IMR-90 (cell line): ENCODE measurements at regions not wholly inside any gene's neighbourhood (a gene's known extent, or its start where the extent isn't known, plus 50 kb on each side); places are given as distances from the start of the nearest gene placed in this dataset.

ENCODE experiments used
- ATAC-seq: fragments of 200-7000 bp; cut with Tn5 transposase; 2 replicates; pipeline ENCODE4 v1.9.1; 2020; ENCODE audit warnings: low read depth, mild to moderate bottlenecking, moderate library complexity
- BruUV-seq: library from RNA; stranded (reverse); fragments of 400-500 nt; replicated peaks from 2 replicates; lab custom pipeline; 2021; lab: Mats Ljungman, UMichigan
- CTCF ChIA-PET: fragments of 300-600 bp; formaldehyde crosslinking; extraction: SDS; loops from one replicate; lab custom pipeline; 2021; ENCODE audit warnings: antibody characterized with exemption; lab: Yijun Ruan, JAX
- POLR2A ChIA-PET: fragments of 300-600 bp; sonication (Branson Sonifier 250); formaldehyde crosslinking; loops from one replicate; lab custom pipeline; 2022; ENCODE audit warnings: antibody characterized with exemption; ENCODE audit not compliant: unreplicated experiment; lab: Charles Lee
- DNase-seq: peaks from one replicate; pipeline ENCODE4 v3.0.0; 2013
- H2AFZ ChIP-seq: replicated peaks from 2 replicates; pipeline ENCODE3; 2013; ENCODE audit warnings: low read length, mild to moderate bottlenecking; ENCODE audit not compliant: poor library complexity
- H2AK5ac ChIP-seq: 2 replicates; pipeline ENCODE4 v1.6.1; 2013; ENCODE audit warnings: low read depth, low read length, inconsistent platforms
- H2AK9ac ChIP-seq: replicated peaks from 2 replicates; pipeline ENCODE3; 2013; ENCODE audit warnings: mild to moderate bottlenecking, low read depth, low read length, moderate library complexity; ENCODE audit not compliant: poor library complexity
- H2BK120ac ChIP-seq: 2 replicates; pipeline ENCODE4 v1.6.1; 2013; ENCODE audit warnings: low read depth, low read length, inconsistent platforms
- H2BK15ac ChIP-seq: 3 replicates; pipeline ENCODE4 v1.6.1; 2013; ENCODE audit warnings: low read depth, low read length, inconsistent platforms
- H2BK20ac ChIP-seq: 2 replicates; pipeline ENCODE4 v1.6.1; 2013; ENCODE audit warnings: low read depth, mild to moderate bottlenecking, inconsistent platforms, low read length, moderate library complexity
- H2BK5ac ChIP-seq: 2 replicates; pipeline ENCODE4 v1.6.1; 2013; ENCODE audit warnings: mild to moderate bottlenecking, low read depth, low read length, inconsistent platforms; ENCODE audit not compliant: poor library complexity, severe bottlenecking
- H3K14ac ChIP-seq: replicated peaks from 2 replicates; pipeline ENCODE4 v1.6.1; 2013; ENCODE audit warnings: low read depth, low read length, inconsistent platforms
- H3K18ac ChIP-seq: 2 replicates; pipeline ENCODE4 v1.6.1; 2013; ENCODE audit warnings: low read depth, low read length, control low read depth
- H3K23ac ChIP-seq: 2 replicates; pipeline ENCODE4 v1.6.1; 2013; ENCODE audit warnings: low read depth, low read length, inconsistent platforms
- H3K27ac ChIP-seq: 2 replicates; pipeline ENCODE4 v1.5.1; 2013; ENCODE audit warnings: mild to moderate bottlenecking, control low read depth, low read length; ENCODE audit not compliant: insufficient read depth
- H3K27me3 ChIP-seq: 2 replicates; pipeline ENCODE4 v1.6.1; 2013; ENCODE audit warnings: low read length; ENCODE audit not compliant: control insufficient read depth, insufficient read depth
- H3K36me3 ChIP-seq: 2 replicates; pipeline ENCODE4 v1.6.1; 2013; ENCODE audit warnings: low read length, mixed read lengths; ENCODE audit not compliant: control insufficient read depth, insufficient read depth
- H3K4ac ChIP-seq: 2 replicates; pipeline ENCODE4 v1.6.1; 2013; ENCODE audit warnings: low read depth, low read length, inconsistent platforms
- H3K4me1 ChIP-seq: 2 replicates; pipeline ENCODE4 v1.6.1; 2013; ENCODE audit warnings: low read length, mixed read lengths; ENCODE audit not compliant: control insufficient read depth, insufficient read depth
- H3K4me2 ChIP-seq: 2 replicates; pipeline ENCODE4 v1.6.1; 2013; ENCODE audit warnings: low read depth, mild to moderate bottlenecking, control low read depth, low read length, moderate library complexity
- H3K4me3 ChIP-seq: 2 replicates; pipeline ENCODE4 v1.5.1; 2013; ENCODE audit warnings: low read depth, mild to moderate bottlenecking, control low read depth, low read length, moderate library complexity; ENCODE audit not compliant: insufficient read depth
- H3K56ac ChIP-seq: 2 replicates; pipeline ENCODE4 v1.6.1; 2013; ENCODE audit warnings: low read length, inconsistent platforms; ENCODE audit not compliant: insufficient read depth; ENCODE audit errors: extremely low read depth
- H3K79me1 ChIP-seq, 2 experiments: 2 replicates each; pipeline ENCODE4 v1.6.1; 2013; ENCODE audit warnings: low read length in 2 of 2, inconsistent platforms in 1 of 2, low read depth in 1 of 2
- H3K9ac ChIP-seq: 2 replicates; pipeline ENCODE4 v1.6.1; 2013; ENCODE audit warnings: low read depth, low read length, control low read depth
- H3K9me1 ChIP-seq: 2 replicates; pipeline ENCODE4 v1.6.1; 2013; ENCODE audit warnings: low read length, inconsistent platforms; ENCODE audit not compliant: insufficient read depth
- H3K9me3 ChIP-seq: 2 replicates; pipeline ENCODE4 v1.6.1; 2013; ENCODE audit warnings: low read length; ENCODE audit not compliant: control insufficient read depth, insufficient read depth
- H4K20me1 ChIP-seq: 2 replicates; pipeline ENCODE4 v1.6.1; 2013; ENCODE audit warnings: low read length, inconsistent platforms; ENCODE audit not compliant: insufficient read depth
- H4K5ac ChIP-seq: 2 replicates; pipeline ENCODE4 v1.6.1; 2013; ENCODE audit warnings: mild to moderate bottlenecking, low read depth, low read length, control low read depth
- H4K8ac ChIP-seq, 2 experiments: 2 replicates each; pipeline ENCODE4 v1.6.1; 2013; ENCODE audit warnings: low read depth in 2 of 2, low read length in 2 of 2, control low read depth in 1 of 2, inconsistent platforms in 1 of 2
- H4K91ac ChIP-seq: 2 replicates; pipeline ENCODE4 v1.6.1; 2013; ENCODE audit warnings: low read depth, low read length, inconsistent platforms; ENCODE audit not compliant: insufficient read depth
- BHLHE40 ChIP-seq: fragments of 150-350 bp; IDR thresholded peaks from 2 replicates; pipeline ENCODE4 v1.6.1; 2016; ENCODE audit warnings: mild to moderate bottlenecking, low read depth, low read length
- CEBPB ChIP-seq: IDR thresholded peaks from 2 replicates; pipeline ENCODE4 v1.6.1; 2012; ENCODE audit warnings: low read depth, low read length, improper control_type of control experiment
- CHD1 ChIP-seq: IDR thresholded peaks from 2 replicates; pipeline ENCODE4 v1.6.1; 2012; ENCODE audit warnings: low read depth, low read length, improper control_type of control experiment
- CTCF ChIP-seq: conservative IDR thresholded peaks from 2 replicates; pipeline ENCODE4 v1.5.1; 2012; ENCODE audit warnings: mild to moderate bottlenecking, low read depth, low read length, improper control_type of control experiment
- ELK1 ChIP-seq: fragments of 150-350 bp; IDR thresholded peaks from 2 replicates; pipeline ENCODE4 v1.6.1; 2016; ENCODE audit warnings: low read depth, mild to moderate bottlenecking, low read length, moderate library complexity, borderline replicate concordance
- FOS ChIP-seq: fragments of 150-350 bp; IDR thresholded peaks from 2 replicates; pipeline ENCODE4 v1.6.1; 2016; ENCODE audit warnings: low read depth, low read length
- MAFK ChIP-seq: IDR thresholded peaks from 2 replicates; pipeline ENCODE4 v1.6.1; 2012; ENCODE audit warnings: low read depth, low read length, improper control_type of control experiment
- MAZ ChIP-seq: IDR thresholded peaks from 2 replicates; pipeline ENCODE4 v1.6.1; 2012; ENCODE audit warnings: low read depth, mild to moderate bottlenecking, low read length, improper control_type of control experiment, moderate library complexity, borderline replicate concordance
- MXI1 ChIP-seq: IDR thresholded peaks from 2 replicates; pipeline ENCODE4 v1.6.1; 2012; ENCODE audit warnings: low read depth, mild to moderate bottlenecking, low read length, moderate library complexity, borderline replicate concordance
- NFE2L2 ChIP-seq: fragments of 150-350 bp; IDR thresholded peaks from 2 replicates; pipeline ENCODE4 v1.6.1; 2016; ENCODE audit warnings: low read depth, mild to moderate bottlenecking, low read length
- POLR2A ChIP-seq: IDR thresholded peaks from 2 replicates; pipeline ENCODE4 v1.6.1; 2012; ENCODE audit warnings: mild to moderate bottlenecking, low read depth, low read length
- RAD21 ChIP-seq: IDR thresholded peaks from 2 replicates; pipeline ENCODE4 v1.6.1; 2012; ENCODE audit warnings: low read length, improper control_type of control experiment
- RCOR1 ChIP-seq: IDR thresholded peaks from 2 replicates; pipeline ENCODE4 v1.6.1; 2012; ENCODE audit warnings: mild to moderate bottlenecking, low read length, improper control_type of control experiment; ENCODE audit not compliant: insufficient replicate concordance
- RFX5 ChIP-seq: IDR thresholded peaks from 2 replicates; pipeline ENCODE4 v1.8.0; 2012; ENCODE audit warnings: low read depth, mild to moderate bottlenecking, low read length, moderate library complexity
- SMC3 ChIP-seq: fragments of 150-350 bp; IDR thresholded peaks from 2 replicates; pipeline ENCODE4 v1.6.1; 2016; ENCODE audit warnings: low read depth, mild to moderate bottlenecking, antibody characterized with exemption, low read length, moderate library complexity
- USF2 ChIP-seq: fragments of 150-350 bp; IDR thresholded peaks from 2 replicates; pipeline ENCODE4 v1.6.1; 2017; ENCODE audit warnings: mild to moderate bottlenecking, antibody characterized with exemption, low read length, low read depth
- WGBS, 2 experiments: methylation state at CpG; one replicate each; pipeline versions ENCODE4 v1.1.5 to v1.1.7; 2013; ENCODE audit warnings: missing lambda C conversion rate in 2 of 2; ENCODE audit not compliant: insufficient read length in 1 of 2; ENCODE audit errors: extremely low coverage in 2 of 2; 5-methylcytosine and 5-hydroxymethylcytosine counted together
- dilution Hi-C: fragments of 300-500 bp; cut with HindIII; formaldehyde crosslinking; loops from one replicate; pipeline ENCODE4 v1.14.3; 2018; ENCODE audit warnings: low sequenced_read_pairs; ENCODE audit not compliant: unreplicated experiment
- in situ Hi-C: fragments of 300-500 bp; cut with MboI; formaldehyde crosslinking; loops from 3 replicates; pipeline ENCODE4 v1.14.3; 2019; ENCODE audit warnings: low sequenced_read_pairs, inconsistent platforms, mixed read lengths
- intact Hi-C: fragments of 100-400 bp; cut with micrococcal nuclease; formaldehyde crosslinking; loops from 2 replicates; pipeline ENCODE4 v1.10.0; 2022

- no peak overlapping the region for H3K9ac ChIP-seq
- ATAC-seq, result no peak
- TF ChIP-seq RCOR1, result no peak
- TF ChIP-seq MAFK, result no peak
- TF ChIP-seq USF2, result no peak
- no peak for TF ChIP-seq NFE2L2
- no peak for TF ChIP-seq RFX5
- TF ChIP-seq MAZ, result no peak
- no peak for TF ChIP-seq CTCF
- no peak for TF ChIP-seq FOS
- no peak for TF ChIP-seq ELK1
- TF ChIP-seq RAD21, result no peak
- no peak for TF ChIP-seq CEBPB
- TF ChIP-seq CHD1, result no peak
- no peak for TF ChIP-seq BHLHE40
- no peak for TF ChIP-seq MXI1
- TF ChIP-seq SMC3, result no peak
- no peak for TF ChIP-seq POLR2A
- no peaks in the 10 kb centered on the region; the same call in 1 of the 2 replicates for H3K9me3 ChIP-seq
- H2BK5ac ChIP-seq, result no peak overlapping the region
- no peak overlapping the region for H3K4ac ChIP-seq
- no peak overlapping the region for H4K5ac ChIP-seq
- no peaks in the 10 kb centered on the region for H3K9me1 ChIP-seq
- no peaks in the 10 kb centered on the region for H3K4me1 ChIP-seq
- ChIA-PET CTCF (no interaction called here), POLR2A (no interaction called here)
- H3K27me3 ChIP-seq, result no peaks in the 10 kb centered on the region
- H2BK15ac ChIP-seq, result no peak overlapping the region
- H3K4me2 ChIP-seq, result no peak overlapping the region
- H4K20me1 ChIP-seq, result no peaks in the 10 kb centered on the region; the same call in 1 of the 2 replicates
- DNase-seq, result no peak
- dilution Hi-C loops, result no loop called here
- no peak overlapping the region for H4K91ac ChIP-seq
- H3K27ac ChIP-seq, result no peak overlapping the region
- no peak overlapping the region for H3K56ac ChIP-seq
- H2AK5ac ChIP-seq, result no peak overlapping the region
- no peak overlapping the region for H2BK20ac ChIP-seq
- no peaks in the 10 kb centered on the region for H3K36me3 ChIP-seq
- no peak overlapping the region for H2AFZ ChIP-seq
- 80% methylated on average over 3 of the region's 12 CpGs; no CpG with 5 or more reads in 1 of the 2 experiments for WGBS, 2 experiments
- no peak overlapping the region for H3K18ac ChIP-seq
- no peak overlapping the region for H2BK120ac ChIP-seq
- BruUV-seq, result no TSS peak
- no peak overlapping the region for H2AK9ac ChIP-seq
- intact Hi-C loops, result no loop called here
- H3K79me1 ChIP-seq, result no peaks in the 10 kb centered on the region
- H4K8ac ChIP-seq, result no peak overlapping the region
- H3K4me3 ChIP-seq, result no peak overlapping the region
- in situ Hi-C loops, result no loop called here
- no peak overlapping the region for H3K14ac ChIP-seq
- no peak overlapping the region for H3K23ac ChIP-seq
Observed at GRCh38 chr11:70775386-70776075, 377.2 kb downstream of the CTTN start.
